ENCODE measurements at regions not wholly inside any gene's neighbourhood (a gene's known extent, or its start where the extent isn't known, plus 50 kb on each side); places are given as distances from the start of the nearest gene placed in this dataset.
A peak's percentile ranks its signal among the peaks of the same experiment; 100 is the strongest.

GRCh38 chr5:56414066-56414465, 180.9 kb upstream of the ANKRD55 start:
- peak in 1 of 2 donors; percentile 18 for DNase-seq (ENCODE audit: low read depth in 1 of 2, low spot score in 1 of 2)
- H3K9me3 ChIP-seq (ENCODE audit: low read depth) = no peaks in the 10 kb centered on the region
- TF ChIP-seq CTCF (IDR thresholded peaks at IDR 0.05; ENCODE audit: low read depth, low read length) = no peak
- H3K36me3 ChIP-seq = no peaks in the 10 kb centered on the region
- no peak overlapping the region for H3K4me3 ChIP-seq
- peaks cover 13% of the 10 kb centered on the region for H3K4me1 ChIP-seq (ENCODE audit: low read depth)
- H3K27me3 ChIP-seq = no peaks in the 10 kb centered on the region
- H3K27ac ChIP-seq = no peak overlapping the region

- no peaks in the 10 kb centered on the region for H3K27me3 ChIP-seq
- H3K9me3 ChIP-seq (ENCODE audit: low read depth) = no peaks in the 10 kb centered on the region
- H3K36me3 ChIP-seq = no peaks in the 10 kb centered on the region
- no peak for DNase-seq (ENCODE audit: low read depth in 1 of 2, low spot score in 1 of 2)
- H3K4me1 ChIP-seq (ENCODE audit: low read depth) = peaks cover 13% of the 10 kb centered on the region
- no peak overlapping the region for H3K27ac ChIP-seq
- H3K4me3 ChIP-seq = no peak overlapping the region
- TF ChIP-seq CTCF (IDR thresholded peaks at IDR 0.05; ENCODE audit: low read depth, low read length) = no peak
Observed at GRCh38 chr5:56413546-56413945, 180.4 kb upstream of the ANKRD55 start.

GRCh38 chr5:56412601-56413379, 179.7 kb upstream of the ANKRD55 start:
- H3K9me3 ChIP-seq (ENCODE audit: low read depth) = no peaks in the 10 kb centered on the region
- DNase-seq (ENCODE audit: low read depth in 1 of 2, low spot score in 1 of 2) = no peak
- H3K27me3 ChIP-seq = no peaks in the 10 kb centered on the region
- TF ChIP-seq CTCF (IDR thresholded peaks at IDR 0.05; ENCODE audit: low read depth, low read length) = no peak
- H3K4me1 ChIP-seq (ENCODE audit: low read depth) = peaks cover 13% of the 10 kb centered on the region
- H3K36me3 ChIP-seq = no peaks in the 10 kb centered on the region
- no peak overlapping the region for H3K4me3 ChIP-seq
- H3K27ac ChIP-seq = no peak overlapping the region

GRCh38 chr5:56410696-56411095, 177.6 kb upstream of the ANKRD55 start:
- TF ChIP-seq CTCF (IDR thresholded peaks at IDR 0.05; ENCODE audit: low read depth, low read length) = no peak
- H3K4me3 ChIP-seq = no peak overlapping the region
- no peaks in the 10 kb centered on the region for H3K27me3 ChIP-seq
- H3K36me3 ChIP-seq = no peaks in the 10 kb centered on the region
- H3K9me3 ChIP-seq (ENCODE audit: low read depth) = no peaks in the 10 kb centered on the region
- peaks cover 16% of the 10 kb centered on the region for H3K4me1 ChIP-seq (ENCODE audit: low read depth)
- DNase-seq (ENCODE audit: low read depth in 1 of 2, low spot score in 1 of 2) = no peak
- H3K27ac ChIP-seq = no peak overlapping the region

- H3K36me3 ChIP-seq = no peaks in the 10 kb centered on the region
- peaks cover 24% of the 10 kb centered on the region for H3K4me1 ChIP-seq (ENCODE audit: low read depth)
- H3K4me3 ChIP-seq = no peak overlapping the region
- no peak for TF ChIP-seq CTCF (IDR thresholded peaks at IDR 0.05; ENCODE audit: low read depth, low read length)
- H3K27me3 ChIP-seq = no peaks in the 10 kb centered on the region
- H3K27ac ChIP-seq = no peak overlapping the region
- peak in 1 of 2 donors; percentile 78 for DNase-seq (ENCODE audit: low read depth in 1 of 2, low spot score in 1 of 2)
- no peaks in the 10 kb centered on the region for H3K9me3 ChIP-seq (ENCODE audit: low read depth)
Observed at GRCh38 chr5:56409331-56410190, 176.4 kb upstream of the ANKRD55 start.
